COR-L47 (cell line): ENCODE measurements at regions not wholly inside any gene's neighbourhood (a gene's known extent, or its start where the extent isn't known, plus 50 kb on each side); places are given as distances from the start of the nearest gene placed in this dataset.
A peak's percentile ranks its signal among the peaks of the same experiment; 100 is the strongest.
"Not testable (repeated sequence)": the region's sequence is repeated elsewhere in the genome, so short reads cannot be mapped to it uniquely, and the experiment has no call there.

ENCODE experiments used
- DNase-seq: peaks from one replicate; lab custom pipeline; 2025; lab: John Stamatoyannopoulos, UW

DNA sequence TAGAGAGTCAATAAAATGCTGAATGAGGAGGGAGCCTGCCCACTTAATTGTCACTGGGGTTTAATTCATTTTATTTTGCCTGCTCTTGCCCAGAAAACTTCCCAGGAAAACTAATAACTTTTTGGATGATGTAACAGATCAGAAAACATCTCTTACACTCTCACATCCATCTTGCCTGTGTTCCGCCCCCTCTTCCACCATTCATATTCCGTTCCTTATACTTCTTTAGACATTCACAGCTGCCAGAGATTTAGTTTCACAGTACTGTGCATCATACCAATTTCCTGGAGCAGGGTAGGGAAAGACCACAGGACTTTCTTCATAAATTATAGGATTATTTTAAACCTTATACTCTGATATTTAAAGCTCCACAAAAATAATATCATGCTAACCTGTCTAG lies 776.1 kb upstream of the SOX11 start:
- DNase-seq, result no peak

DNA sequence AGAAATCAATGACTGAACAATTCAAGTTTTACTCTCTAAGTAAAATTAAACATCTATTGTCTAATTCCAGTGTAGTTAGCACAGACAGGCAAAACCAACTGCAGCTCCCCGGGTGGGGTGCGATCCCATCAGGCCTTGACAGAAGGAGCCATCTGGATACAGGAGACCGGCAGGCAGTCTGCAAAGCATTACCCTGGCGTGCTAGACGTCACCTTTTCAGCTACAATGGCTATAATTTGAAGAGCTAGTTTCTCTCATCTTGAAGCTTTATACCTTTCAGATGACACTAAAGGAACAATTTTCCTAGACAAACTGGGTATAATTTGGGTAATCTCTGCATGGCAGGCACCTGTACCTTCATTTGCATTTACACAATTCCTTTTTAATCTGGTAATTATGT lies 761.5 kb upstream of the SOX11 start:
- no peak for DNase-seq

DNA sequence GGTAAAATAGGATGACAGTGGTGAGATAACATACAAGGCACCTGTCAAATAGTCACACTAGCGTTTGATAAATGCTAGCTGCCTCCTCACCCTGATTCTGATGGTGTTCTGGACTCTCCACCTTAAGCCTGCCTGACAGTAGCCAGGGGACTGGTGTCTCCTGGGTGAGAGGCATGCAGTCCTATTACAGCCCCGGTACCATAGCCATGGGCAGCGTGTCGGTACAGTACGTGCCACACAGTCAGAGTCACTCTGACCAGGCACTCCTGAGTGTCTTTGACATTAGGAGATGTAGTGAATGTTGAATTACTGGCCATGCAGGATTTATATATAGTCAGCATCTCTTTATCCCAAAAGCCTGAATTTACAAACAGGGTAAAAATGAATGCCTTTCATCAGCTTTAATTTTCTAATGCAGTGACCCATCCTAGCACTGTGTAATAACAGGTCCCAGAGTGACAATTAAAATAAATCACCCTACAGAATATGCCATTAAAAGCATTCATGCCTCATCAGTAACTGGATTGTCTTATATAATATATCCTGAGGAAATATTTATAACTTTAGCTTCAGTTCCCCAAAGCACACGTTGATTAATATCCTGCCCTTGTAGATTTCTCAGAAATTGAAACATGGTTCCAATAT lies 760.3 kb upstream of the SOX11 start:
- no peak for DNase-seq

- not testable (repeated sequence) for DNase-seq
Observed at GRCh38 chr2:4935291-4935690, 756.9 kb upstream of the SOX11 start.

DNA sequence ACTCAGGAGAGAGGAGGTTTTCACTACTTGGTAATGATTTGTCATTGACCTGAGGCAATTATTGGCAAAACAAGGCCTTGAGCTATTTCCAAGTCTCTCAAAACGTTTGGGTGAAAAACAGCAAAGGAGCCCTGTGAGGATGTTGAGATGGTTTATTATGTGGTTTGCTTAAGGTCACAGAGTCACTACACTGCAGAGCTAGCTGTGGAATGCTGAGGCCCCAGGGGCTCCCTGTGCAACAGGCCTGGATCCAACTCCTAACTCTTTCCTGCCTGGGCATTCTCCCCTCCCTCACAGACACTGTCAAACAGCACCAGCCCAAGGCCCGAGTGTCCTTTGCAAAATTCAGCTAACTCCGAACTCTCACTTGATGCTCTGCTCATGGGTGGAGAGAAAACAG lies 754.6 kb upstream of the SOX11 start:
- DNase-seq, result no peak

- DNase-seq, result no peak
Observed at GRCh38 chr2:4938206-4938605, 754.0 kb upstream of the SOX11 start.

GRCh38 chr2:4942441-4942840 lies 749.7 kb upstream of the SOX11 start:
- DNase-seq, result no peak

- DNase-seq, result no peak
Observed at GRCh38 chr2:4947911-4948310, 744.3 kb upstream of the SOX11 start.

DNA sequence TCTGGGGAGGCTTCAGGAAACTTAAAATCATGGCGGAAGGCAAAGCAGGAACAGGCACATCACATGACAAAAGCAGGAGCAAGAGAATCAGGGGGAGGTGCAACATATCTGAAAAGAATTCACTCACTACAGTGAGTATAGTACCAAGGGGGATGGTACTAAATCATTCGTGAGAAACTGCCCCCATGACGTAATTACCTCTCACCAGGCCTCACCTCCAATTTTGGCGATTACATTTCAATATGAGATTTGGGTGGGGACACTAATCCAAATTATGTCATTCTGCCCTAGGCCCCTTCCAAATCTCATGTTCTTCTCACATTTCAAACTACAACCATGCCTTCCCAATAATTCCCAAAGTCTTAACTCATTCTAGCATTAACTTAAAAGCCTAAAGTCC lies 740.8 kb upstream of the SOX11 start:
- no peak for DNase-seq

GRCh38 chr2:4959219-4959618 lies 733.0 kb upstream of the SOX11 start:
- no peak for DNase-seq

DNA sequence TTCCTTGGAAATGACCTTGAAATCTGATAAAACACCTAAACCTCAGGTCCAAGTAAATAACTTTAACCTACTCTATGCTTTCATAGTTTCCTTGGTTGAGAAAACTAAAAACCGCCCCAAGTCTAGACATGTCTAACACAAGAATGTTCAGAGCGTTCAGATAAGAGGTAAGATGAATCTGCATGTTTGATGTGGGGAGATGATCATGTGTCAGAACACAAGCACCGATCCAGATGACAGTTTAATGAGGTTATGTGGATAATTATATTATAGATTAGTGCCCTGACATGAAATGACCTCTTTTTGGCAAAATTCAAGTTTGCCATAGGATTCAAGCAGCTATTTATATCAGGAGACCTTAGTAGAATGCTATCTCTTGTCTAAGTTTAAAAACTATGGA lies 729.8 kb upstream of the SOX11 start:
- no peak for DNase-seq

DNA sequence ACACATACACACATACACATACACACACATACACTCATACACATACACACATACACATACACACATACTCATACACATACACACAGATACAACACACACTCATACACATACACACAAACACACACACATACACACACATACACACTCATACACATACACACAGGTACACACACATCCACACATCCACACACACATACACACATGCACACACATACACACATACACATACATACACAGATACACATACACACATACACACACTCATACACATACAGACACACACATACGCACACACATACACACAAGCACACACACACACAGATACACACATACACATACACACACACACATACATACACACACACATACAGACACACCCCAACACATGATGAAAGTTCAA lies 729.1 kb upstream of the SOX11 start:
- DNase-seq, result no peak

GRCh38 chr2:4964001-4964540 lies 728.1 kb upstream of the SOX11 start:
- DNase-seq, result no peak

GRCh38 chr2:4964579-4964978 lies 727.6 kb upstream of the SOX11 start:
- no peak for DNase-seq

DNA sequence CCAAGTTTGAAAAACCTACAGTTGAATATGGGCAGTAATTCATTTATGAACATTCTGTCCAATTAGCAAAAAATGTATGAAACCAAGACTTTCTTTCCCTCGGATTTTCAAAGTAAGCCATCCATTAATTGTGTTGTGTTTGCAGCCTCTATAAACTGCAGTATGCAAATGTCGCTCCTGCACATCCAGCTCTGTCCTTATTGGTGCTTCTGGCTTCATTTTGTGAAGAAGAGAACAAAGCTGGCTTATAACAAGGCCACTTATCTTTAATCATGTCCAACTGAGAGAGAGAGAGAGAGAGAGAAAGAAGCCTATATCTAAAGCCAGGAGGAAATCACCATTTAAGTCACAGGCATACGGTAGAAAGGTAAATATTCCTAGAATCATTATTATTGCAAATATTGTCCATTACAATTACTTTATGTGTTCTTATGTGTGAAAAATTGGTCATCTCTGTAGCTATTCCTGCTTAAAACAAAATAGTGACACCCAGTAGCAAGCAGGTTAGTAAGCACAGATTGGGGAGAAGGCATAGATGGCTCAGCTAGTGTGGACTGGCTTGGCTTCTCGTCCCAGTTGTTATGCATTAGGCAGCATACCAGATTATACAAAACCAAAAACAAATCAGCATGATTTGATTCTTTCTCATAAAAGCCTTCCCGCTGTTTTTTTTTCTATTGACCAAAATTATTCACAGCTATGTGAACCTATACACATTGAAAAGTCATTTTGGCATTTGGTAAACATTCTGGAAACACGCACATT lies 726.4 kb upstream of the SOX11 start:
- peak; percentile 68 for DNase-seq

GRCh38 chr2:4967206-4967605 lies 725.0 kb upstream of the SOX11 start:
- no peak for DNase-seq

DNA sequence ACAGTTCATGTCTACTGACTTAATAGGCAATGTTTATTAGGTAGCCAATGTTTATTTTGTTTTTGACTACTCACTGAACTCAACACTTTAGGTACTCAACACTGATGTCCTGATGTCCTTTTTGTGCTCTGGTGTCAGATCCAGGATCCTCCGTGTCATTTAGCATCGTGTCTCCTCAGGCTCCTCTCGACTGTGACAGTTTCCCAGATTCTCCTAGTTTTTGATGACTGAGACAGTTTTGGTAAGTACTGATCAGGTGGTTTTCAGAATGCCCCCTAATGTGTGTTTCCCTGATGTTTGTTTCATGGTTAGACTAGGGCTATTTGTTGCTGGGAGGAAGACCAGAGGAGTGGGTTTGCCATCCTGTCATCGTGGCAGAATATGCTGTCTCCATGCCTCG lies 719.7 kb upstream of the SOX11 start:
- no peak for DNase-seq

DNA sequence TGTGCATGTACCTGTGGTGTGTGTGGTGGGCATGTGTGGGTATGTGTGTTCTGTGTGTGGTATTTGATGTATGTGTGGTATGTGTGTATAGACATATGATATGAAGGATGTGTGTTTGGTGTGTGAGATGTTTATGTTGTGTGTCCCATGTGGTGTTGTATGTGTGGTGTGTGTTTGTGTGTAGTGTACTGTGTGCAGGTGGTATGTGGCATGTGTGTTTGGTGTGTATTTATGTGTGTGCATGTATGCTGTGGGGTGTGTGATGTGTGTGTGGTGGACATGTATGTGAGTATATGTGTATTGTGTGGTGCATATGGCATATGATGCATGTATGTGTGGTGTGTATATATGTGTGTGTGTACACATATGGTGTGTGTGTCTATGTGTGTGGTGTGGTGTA lies 718.8 kb upstream of the SOX11 start:
- DNase-seq, result no peak

- no peak for DNase-seq
Observed at GRCh38 chr2:4973973-4974372, 718.2 kb upstream of the SOX11 start.

GRCh38 chr2:4976407-4976806 lies 715.8 kb upstream of the SOX11 start:
- no peak for DNase-seq

GRCh38 chr2:4979111-4979510 lies 713.1 kb upstream of the SOX11 start:
- DNase-seq, result no peak

- DNase-seq, result no peak
Observed at GRCh38 chr2:4980995-4981394, 711.2 kb upstream of the SOX11 start.

DNA sequence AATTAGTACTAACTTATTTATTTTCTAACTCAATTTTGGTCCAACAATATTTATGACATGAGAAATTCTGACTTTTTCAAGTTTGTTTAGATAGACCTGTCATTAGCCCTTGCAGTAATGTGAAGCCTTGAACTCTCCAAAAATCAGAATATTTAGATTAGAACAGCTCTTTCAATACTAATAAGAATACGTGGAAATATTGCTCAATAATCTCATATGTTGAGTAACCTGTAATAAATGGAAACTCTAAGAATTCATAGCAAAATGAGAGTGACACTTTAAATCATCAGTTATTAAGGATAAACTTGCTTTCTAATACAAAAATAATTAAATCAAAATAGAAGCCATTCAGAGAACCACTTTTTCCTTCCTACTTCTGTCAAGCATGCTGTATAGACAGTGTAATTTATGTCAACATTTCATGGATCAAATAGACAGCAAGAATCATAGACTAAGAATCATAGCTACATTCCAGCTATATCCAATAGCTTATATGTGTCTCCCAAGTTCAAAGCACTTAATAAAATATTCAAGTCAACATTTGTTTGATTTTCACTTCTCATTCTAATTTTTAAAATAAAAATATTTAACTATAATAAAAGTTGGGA lies 710.3 kb upstream of the SOX11 start:
- no peak for DNase-seq
